ENCODE measurements at regions not wholly inside any gene's neighbourhood (a gene's known extent, or its start where the extent isn't known, plus 50 kb on each side); places are given as distances from the start of the nearest gene placed in this dataset.

DNA sequence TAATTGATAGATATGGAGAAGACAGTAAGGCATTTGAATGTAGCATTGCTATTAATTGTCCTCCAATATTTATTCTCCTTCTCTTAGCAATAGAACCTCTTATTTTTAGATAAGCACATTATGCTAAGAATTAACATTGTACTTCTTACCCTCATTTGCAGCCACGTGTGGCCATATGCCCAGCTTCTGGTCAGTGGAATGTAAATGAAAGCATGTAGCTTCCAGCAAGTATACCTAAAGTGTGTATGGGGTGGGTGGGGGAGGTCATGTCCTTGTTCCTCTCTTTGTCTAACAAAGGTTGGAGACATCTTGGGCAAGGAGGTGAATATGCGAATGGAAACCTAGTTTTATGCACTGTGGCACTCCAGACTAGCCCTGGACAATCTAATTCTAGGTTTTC, 133.6 kb upstream of the HMCN1 start:
- TF ChIP-seq, protein P1, sequence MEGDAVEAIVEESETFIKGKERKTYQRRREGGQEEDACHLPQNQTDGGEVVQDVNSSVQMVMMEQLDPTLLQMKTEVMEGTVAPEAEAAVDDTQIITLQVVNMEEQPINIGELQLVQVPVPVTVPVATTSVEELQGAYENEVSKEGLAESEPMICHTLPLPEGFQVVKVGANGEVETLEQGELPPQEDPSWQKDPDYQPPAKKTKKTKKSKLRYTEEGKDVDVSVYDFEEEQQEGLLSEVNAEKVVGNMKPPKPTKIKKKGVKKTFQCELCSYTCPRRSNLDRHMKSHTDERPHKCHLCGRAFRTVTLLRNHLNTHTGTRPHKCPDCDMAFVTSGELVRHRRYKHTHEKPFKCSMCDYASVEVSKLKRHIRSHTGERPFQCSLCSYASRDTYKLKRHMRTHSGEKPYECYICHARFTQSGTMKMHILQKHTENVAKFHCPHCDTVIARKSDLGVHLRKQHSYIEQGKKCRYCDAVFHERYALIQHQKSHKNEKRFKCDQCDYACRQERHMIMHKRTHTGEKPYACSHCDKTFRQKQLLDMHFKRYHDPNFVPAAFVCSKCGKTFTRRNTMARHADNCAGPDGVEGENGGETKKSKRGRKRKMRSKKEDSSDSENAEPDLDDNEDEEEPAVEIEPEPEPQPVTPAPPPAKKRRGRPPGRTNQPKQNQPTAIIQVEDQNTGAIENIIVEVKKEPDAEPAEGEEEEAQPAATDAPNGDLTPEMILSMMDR (IDR thresholded peaks at IDR 0.05) = no peak
- no peak for TF ChIP-seq POLR2A (IDR thresholded peaks at IDR 0.05)
